HG03442 (cell line): ENCODE measurements at regions not wholly inside any gene's neighbourhood (a gene's known extent, or its start where the extent isn't known, plus 50 kb on each side); places are given as distances from the start of the nearest gene placed in this dataset.

ENCODE experiments used
- ATAC-seq: cut with Tn5 transposase; IDR thresholded peaks from one replicate; pipeline ENCODE4 v1.9.1; 2021; ENCODE audit warnings: mild to moderate bottlenecking, moderate library complexity; ENCODE audit not compliant: unreplicated experiment

GRCh38 chr11:23543651-23544222 is 683.5 kb upstream of the CCDC179 start:
- ATAC-seq = no peak

DNA sequence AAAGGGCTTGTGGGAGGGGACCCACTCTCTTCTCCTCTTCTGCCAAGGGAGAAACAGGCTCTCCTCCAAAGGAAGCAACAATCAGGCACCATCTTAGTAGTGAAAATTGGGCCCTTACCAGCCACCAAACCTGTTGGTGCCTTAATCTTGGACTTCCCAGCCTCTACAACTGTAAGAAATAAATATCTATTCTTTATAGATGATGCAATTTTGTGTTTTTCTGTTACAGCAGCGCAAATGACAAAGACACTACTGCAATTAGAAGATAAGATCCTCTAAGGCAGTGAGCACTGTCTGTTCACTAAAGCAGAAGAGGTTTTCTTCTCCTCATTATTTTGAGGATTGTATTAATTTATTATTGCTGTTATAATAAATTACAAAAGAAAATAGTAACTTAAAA is 691.4 kb upstream of the CCDC179 start:
- no peak for ATAC-seq

DNA sequence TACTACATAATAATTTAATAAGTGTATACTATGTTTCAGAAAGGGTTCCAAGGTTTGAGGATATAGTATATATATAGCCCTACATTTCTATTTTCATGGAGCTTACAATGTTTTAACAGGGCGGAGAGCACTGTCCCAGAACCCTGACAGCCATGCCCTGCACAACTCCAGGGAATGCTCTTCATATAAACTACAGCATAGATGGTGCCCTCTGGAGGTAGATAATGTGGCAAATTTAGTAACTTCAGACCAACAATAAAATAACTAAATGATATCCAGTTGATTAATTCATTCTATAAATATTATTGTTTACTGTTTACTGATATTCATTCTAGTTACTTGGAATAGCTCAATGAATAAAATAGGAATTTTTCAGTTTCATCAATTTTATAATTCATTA is 693.7 kb upstream of the CCDC179 start:
- ATAC-seq = no peak

DNA sequence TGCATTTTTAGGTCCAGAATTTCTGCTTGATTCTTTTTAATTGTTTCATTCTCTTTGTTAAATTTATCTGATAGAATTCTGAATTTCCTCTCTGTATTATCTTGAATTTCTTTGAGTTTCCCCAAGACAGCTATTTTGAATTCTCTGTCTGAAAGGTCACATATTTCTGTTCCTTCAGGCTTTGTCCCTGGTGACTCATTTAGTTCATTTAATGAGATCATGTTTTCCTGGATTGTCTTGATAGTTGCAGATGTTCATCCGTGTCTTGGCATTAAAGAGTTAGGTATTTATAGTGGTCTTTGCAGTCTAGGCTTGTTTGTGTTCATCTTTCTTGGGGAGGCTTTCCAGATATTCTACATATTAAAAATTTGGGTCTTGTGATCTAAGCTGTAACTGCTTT is 694.8 kb upstream of the CCDC179 start:
- no peak for ATAC-seq

DNA sequence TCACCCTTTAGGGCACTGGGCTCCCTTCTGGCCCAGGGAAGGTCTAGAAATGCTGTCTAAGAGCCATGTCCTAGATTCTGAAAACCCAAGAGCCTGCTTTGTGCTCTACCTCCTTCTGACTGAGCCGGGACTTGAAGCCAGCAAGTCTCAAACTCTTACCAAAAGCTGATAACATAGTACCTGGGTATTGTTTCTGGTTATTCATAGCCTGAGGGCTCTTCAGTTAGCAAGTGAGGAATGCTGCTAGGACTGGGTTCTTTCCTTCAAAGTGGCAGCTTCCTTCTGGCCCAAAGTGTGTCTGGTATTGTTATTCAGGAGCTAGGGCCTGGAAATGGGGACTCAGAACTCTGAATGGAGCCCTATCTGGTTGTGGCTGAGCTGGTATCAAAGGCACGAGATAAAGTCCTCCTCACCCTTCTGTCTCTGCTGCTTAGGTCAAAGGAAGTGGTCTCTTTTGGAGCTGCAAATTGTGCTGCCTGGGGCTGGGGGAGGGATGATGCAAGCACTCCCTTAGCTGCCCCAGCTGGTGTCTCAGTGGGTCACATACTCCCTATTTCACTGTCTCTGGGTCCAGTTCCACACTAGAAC is 696.0 kb upstream of the CCDC179 start:
- ATAC-seq = no peak

DNA sequence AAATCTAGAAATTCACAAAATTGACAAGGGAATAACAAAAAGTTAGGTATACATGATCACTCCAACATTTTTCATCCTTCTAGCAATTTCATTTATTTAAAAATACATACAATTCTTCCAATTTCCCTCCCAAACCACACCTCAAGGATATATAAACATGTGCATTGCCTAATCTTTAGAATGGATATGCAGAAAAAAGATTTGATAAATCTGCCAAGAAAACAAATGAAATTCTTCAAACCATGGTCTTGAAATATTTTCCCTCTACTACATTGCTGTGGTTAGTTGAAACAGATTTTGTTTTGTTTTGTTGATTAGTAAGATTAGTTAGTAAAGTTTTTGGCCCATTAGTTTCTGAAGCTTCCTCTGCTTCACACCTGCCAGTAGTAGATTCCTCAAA is 703.3 kb upstream of the CCDC179 start:
- ATAC-seq = no peak

- ATAC-seq = no peak
Measured at GRCh38 chr11:23564370-23564769, 704.1 kb upstream of the CCDC179 start.

GRCh38 chr11:23569134-23569533 is 708.9 kb upstream of the CCDC179 start:
- ATAC-seq = no peak

DNA sequence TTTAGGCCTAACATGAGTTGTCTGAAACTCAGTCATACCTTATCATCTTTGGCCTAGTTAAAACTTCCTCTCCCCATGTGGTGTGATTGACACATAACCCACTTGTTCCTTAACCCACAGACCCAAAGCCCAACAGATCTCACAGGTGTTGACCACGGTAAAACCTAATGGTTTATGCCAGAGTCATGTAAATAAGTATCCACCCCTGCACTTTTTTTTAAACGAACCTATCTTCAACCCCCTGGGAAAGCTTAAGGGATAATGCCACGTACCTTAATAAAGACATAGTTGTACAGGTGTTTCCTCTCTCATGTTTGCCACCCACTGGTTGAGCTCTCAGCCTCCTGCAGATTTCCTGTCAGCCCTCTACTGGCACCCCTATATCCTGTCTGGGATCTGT is 709.3 kb upstream of the CCDC179 start:
- ATAC-seq = no peak

DNA sequence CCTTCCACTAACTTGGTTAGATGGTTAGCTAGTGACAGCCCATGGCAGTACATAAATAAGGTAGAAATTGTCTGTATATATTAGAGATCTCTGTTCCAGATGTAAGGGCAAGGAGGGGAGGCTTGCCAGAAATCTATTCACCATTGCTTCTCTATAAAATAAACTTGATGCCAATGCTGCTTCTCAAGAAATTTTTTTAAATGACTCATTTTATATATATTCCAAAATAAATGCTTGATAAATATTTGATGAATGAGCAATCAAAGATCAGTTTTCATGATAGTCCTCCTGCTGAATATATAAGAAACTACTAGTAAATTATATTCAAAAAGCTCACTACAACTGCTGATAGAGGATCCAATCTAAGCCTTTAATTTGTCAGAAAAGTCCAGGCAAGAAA is 710.6 kb upstream of the CCDC179 start:
- ATAC-seq = no peak

- no peak for ATAC-seq
Measured at GRCh38 chr11:23573429-23573828, 713.2 kb upstream of the CCDC179 start.

- ATAC-seq = no peak
Measured at GRCh38 chr11:23574149-23574548, 713.9 kb upstream of the CCDC179 start.

GRCh38 chr11:23577296-23577695 is 717.0 kb upstream of the CCDC179 start:
- ATAC-seq = no peak

DNA sequence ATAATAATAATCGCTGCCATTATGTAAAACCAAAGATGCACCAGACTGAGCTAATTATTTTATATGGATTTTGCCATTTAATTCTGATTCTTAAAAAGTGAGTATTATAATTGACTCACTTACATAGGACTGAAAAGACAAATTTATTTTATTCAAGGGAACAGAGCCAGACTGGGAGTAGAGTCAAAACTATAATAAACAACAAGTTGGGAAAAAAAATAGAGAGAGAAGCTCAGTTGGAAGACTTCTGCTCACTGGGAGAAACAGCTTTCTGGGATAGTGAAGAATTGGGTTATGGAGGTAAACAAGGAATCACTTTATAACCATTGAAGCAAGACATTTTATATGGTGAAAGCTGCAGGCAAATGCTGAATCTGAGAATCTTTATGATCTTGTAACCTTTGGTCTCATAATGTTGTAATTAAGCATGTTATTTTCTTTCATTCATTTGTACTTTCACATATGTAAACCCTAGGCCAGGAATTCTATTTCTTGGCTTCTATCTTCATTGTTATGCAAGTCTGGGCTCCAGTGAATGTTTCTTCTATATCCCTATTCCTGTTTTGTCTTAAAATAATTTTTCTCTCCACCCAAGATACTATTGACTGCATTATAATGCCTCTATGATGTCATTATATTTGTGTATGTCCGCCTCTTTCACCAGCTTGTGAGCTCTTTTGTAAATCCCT is 725.3 kb upstream of the CCDC179 start:
- no peak for ATAC-seq

DNA sequence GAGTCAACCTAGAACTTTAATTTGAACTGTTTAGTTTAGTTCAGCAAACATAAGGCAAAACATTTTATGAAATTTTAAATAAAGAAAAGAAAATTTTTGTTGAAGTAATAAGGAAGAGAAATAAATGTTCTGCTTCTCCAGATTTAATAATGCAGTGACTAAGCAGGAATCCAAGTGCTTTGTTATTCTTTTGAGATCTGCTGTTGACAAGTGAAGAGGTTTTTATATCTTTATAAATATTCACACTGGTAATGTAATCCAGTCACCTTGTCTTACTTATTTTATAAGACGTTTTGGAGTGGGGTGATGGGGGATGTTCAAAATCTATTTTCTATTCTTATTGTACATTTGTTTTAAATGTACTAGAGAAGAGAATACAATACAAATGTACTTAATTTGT is 725.9 kb upstream of the CCDC179 start:
- ATAC-seq = no peak

GRCh38 chr11:23590596-23591308 is 730.5 kb upstream of the CCDC179 start:
- ATAC-seq = no peak

DNA sequence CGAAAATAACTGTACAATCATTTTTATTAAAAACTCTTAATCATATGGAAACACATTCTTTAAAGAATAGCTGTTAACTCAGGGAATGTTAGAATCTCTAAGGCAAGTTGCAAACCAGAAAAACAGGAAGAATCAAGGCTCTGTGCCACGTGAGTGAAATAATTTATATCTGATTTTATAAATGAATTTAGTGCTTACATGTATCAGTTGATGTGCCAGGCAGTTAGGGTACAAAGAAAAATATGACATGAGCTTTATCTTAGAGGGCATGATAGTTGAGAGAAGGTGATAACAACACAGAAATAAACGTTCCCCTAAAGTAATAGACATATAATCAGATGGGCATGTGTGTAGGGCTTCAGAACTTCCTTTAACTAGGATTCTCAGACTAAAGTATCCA is 734.5 kb upstream of the CCDC179 start:
- no peak for ATAC-seq

DNA sequence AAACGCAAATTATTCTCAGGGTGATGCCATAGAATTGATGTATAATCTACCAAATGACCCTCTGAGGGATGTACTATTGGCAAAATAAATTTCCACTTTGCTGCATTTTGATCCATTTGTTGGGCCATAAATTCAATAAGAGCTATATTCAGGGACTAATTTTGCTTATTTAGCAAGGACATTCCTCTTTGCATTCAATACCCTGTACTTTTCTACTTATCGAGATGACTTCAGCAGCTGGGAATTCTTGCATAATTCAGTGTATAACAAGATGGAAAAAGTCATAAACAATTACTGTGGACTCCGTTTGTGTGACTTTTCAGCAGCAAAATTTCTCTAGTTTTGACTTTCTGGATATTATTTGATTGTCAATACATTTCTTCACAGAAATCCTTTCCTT is 744.7 kb upstream of the CCDC179 start:
- no peak for ATAC-seq

DNA sequence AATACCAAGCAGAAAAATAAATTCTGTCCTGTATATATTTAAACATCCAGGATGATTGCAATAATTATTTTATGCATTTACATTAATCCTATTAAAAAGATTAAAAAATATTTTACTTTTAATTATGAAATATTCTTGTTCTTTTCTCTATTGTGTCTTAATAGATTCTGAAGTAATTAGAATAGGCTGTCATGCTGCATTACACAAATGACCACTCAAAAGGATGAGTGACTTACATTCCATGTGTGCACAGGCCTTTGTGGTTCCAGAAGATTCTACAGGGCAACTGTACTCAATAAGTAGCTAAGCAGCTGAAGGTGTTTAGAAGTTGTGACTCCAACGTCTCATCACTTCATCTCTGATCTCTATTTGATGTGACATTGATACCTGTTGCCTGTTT is 745.9 kb upstream of the CCDC179 start:
- no peak for ATAC-seq

DNA sequence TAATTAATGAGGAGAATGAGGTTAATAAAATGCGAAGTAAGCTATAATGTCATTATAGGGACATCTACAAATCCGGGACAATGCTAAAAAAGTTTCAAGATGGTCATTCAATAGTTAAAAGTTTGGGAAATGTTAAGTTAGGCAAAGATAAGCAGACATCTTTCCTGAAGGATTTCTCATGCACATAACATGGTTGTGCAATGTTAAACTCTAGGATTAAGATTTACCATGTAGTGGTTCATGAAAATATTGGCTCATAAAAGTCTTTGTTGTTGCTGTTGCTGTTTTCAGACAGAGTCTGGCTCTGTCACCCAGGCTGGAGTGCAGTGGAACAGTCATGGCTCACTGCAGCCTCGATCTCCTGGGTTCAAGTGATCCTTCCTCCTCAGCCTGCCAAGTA is 751.5 kb upstream of the CCDC179 start:
- no peak for ATAC-seq

GRCh38 chr11:23620617-23621016 is 760.3 kb upstream of the CCDC179 start:
- ATAC-seq = no peak

DNA sequence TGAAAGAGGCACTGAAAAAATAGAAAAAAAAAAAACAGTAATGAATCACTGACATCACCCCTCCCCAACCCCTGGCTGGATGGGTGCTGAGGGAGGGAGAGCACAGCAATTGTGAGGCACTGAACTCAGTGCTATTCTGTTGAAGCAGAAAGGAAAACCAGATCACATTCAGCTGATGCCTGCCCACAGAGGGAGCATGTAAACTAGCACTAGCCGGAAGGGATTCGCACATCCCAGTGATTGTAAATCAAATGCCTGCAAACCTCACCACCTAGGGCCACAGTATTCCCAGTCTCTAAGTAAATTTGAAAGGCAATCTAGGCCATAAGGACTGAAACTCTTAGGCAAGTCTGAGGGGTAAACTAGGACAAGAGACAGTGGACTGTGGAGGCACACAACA is 772.0 kb upstream of the CCDC179 start:
- no peak for ATAC-seq
